SK-N-SH (cell line): ENCODE measurements at regions not wholly inside any gene's neighbourhood (a gene's known extent, or its start where the extent isn't known, plus 50 kb on each side); places are given as distances from the start of the nearest gene placed in this dataset.

Experiments used
- CTCF ChIA-PET: fragments of 300-600, 350-600 bp; formaldehyde crosslinking; extraction: SDS; loops from one replicate; lab custom pipeline; 2021; lab: Yijun Ruan, JAX
- POLR2A ChIA-PET: fragments of 350-600 bp; sonication (Branson Sonifier 250); formaldehyde crosslinking; extraction: SDS; loops from one replicate; lab custom pipeline; 2020; ENCODE audit warnings: antibody characterized with exemption, inconsistent platforms; lab: Yijun Ruan, JAX
- DNase-seq: peaks from one replicate; pipeline ENCODE4 v3.0.0; 2012
- H2AFZ ChIP-seq: fragments of 200-600 bp; sonication (generic); 2 replicates; pipeline ENCODE4 v1.8.1; 2016; ENCODE audit warnings: antibody characterized with exemption, mild to moderate bottlenecking, low read depth
- H3F3A ChIP-seq: fragments of 200-600 bp; sonication (generic); replicated peaks from 2 replicates; pipeline ENCODE3; 2016; ENCODE audit warnings: antibody characterized with exemption, mild to moderate bottlenecking; ENCODE audit not compliant: insufficient read depth
- H3K27ac ChIP-seq, 2 experiments: fragments of 200-500 bp in 1 of 2; fragments of 200-600 bp in 1 of 2; sonication (Bioruptor generic) in 1 of 2; sonication (generic), shearing (Covaris generic) in 1 of 2; 2 replicates each; pipeline versions ENCODE4 v1.5.1 to v1.6.1; 2014 to 2016; ENCODE audit warnings: low read depth in 2 of 2, inconsistent platforms in 1 of 2, low read length in 1 of 2, mild to moderate bottlenecking in 1 of 2, mixed read lengths in 1 of 2
- H3K27me3 ChIP-seq: fragments of 200-600 bp; sonication (generic), shearing (Covaris generic); 2 replicates; pipeline ENCODE4 v1.6.1; 2016; ENCODE audit warnings: mixed run types; ENCODE audit not compliant: insufficient read depth
- H3K36me3 ChIP-seq, 2 experiments: fragments of 200-500 bp in 1 of 2; fragments of 200-600 bp in 1 of 2; sonication (Bioruptor generic) in 1 of 2; sonication (generic) in 1 of 2; replicated peaks in 1 of 2; 2 replicates each; pipeline versions ENCODE3 to v1.5.1; 2014 to 2016; ENCODE audit warnings: low read length in 1 of 2, mild to moderate bottlenecking in 1 of 2; ENCODE audit not compliant: insufficient read depth in 2 of 2, control insufficient read depth in 1 of 2
- H3K4me1 ChIP-seq, 2 experiments: fragments of 200-500 bp in 1 of 2; fragments of 200-600 bp in 1 of 2; sonication (Bioruptor generic) in 1 of 2; sonication (generic), shearing (Covaris generic) in 1 of 2; 2 replicates each; pipeline versions ENCODE4 v1.5.1 to v1.6.1; 2014 to 2016; ENCODE audit warnings: low read depth in 1 of 2, low read length in 1 of 2, mixed run types in 1 of 2; ENCODE audit not compliant: insufficient read depth in 2 of 2, control insufficient read depth in 1 of 2
- H3K4me2 ChIP-seq: fragments of 200-600 bp; sonication (generic), shearing (Covaris generic); 2 replicates; pipeline ENCODE4 v1.6.1; 2017; ENCODE audit warnings: mixed run types
- H3K4me3 ChIP-seq, 2 experiments: fragments of 200-500 bp in 1 of 2; fragments of 200-600 bp in 1 of 2; sonication (Bioruptor generic) in 1 of 2; sonication (generic), shearing (Covaris generic) in 1 of 2; 2 replicates each; pipeline versions ENCODE4 v1.5.1 to v1.8.1; 2014 to 2016; ENCODE audit warnings: low read depth in 2 of 2, inconsistent platforms in 1 of 2, low read length in 1 of 2, mild to moderate bottlenecking in 1 of 2, mixed read lengths in 1 of 2, moderate library complexity in 1 of 2
- H3K79me2 ChIP-seq: fragments of 200-600 bp; sonication (generic); 2 replicates; pipeline ENCODE4 v1.8.1; 2017; ENCODE audit warnings: mild to moderate bottlenecking; ENCODE audit not compliant: insufficient read depth
- H3K9ac ChIP-seq: fragments of 200-600 bp; sonication (generic); 2 replicates; pipeline ENCODE4 v1.6.1; 2017; ENCODE audit warnings: mixed run types
- H3K9me2 ChIP-seq: fragments of 200-600 bp; sonication (generic); 2 replicates; pipeline ENCODE4 v1.6.1; 2017; ENCODE audit warnings: mixed run types
- H3K9me3 ChIP-seq: fragments of 200-600 bp; sonication (generic); 2 replicates; pipeline ENCODE4 v1.6.1; 2017; ENCODE audit warnings: mixed run types, mild to moderate bottlenecking, moderate library complexity
- H4K20me1 ChIP-seq: fragments of 200-600 bp; sonication (generic); 2 replicates; pipeline ENCODE4 v1.6.1; 2017; ENCODE audit warnings: mild to moderate bottlenecking, mixed run types; ENCODE audit not compliant: insufficient read depth
- CTCF ChIP-seq: fragments of 200-600 bp; sonication (generic); IDR thresholded peaks from 2 replicates; pipeline ENCODE4 v1.6.1; 2017; ENCODE audit warnings: antibody characterized with exemption, mild to moderate bottlenecking, moderate library complexity
- ELF1 ChIP-seq: IDR thresholded peaks from 2 replicates; pipeline ENCODE4 v1.4.0; 2012
- EZH2phosphoT487 ChIP-seq: fragments of 200-600 bp; sonication (generic); IDR thresholded peaks from 2 replicates; pipeline ENCODE4 v1.6.1; 2017; ENCODE audit warnings: low read depth, mixed run types, mild to moderate bottlenecking, antibody characterized with exemption, moderate library complexity, borderline replicate concordance
- FOSL2 ChIP-seq: IDR thresholded peaks from 2 replicates; pipeline ENCODE4 v1.4.0; 2012; ENCODE audit warnings: low read depth, mild to moderate bottlenecking, moderate library complexity, borderline replicate concordance
- IRF3 ChIP-seq: fragments of 150-350 bp; IDR thresholded peaks from 2 replicates; pipeline ENCODE4 v1.6.1; 2016; ENCODE audit warnings: mild to moderate bottlenecking, low read depth, low read length
- MXI1 ChIP-seq: IDR thresholded peaks from 2 replicates; pipeline ENCODE4 v1.6.1; 2012; ENCODE audit warnings: mild to moderate bottlenecking, low read depth, low read length, improper control_type of control experiment
- NFIC ChIP-seq: IDR thresholded peaks from 2 replicates; pipeline ENCODE4 v1.4.0; 2012; ENCODE audit warnings: borderline replicate concordance
- REST ChIP-seq: IDR thresholded peaks from 2 replicates; pipeline ENCODE4 v1.6.1; 2012; ENCODE audit warnings: mild to moderate bottlenecking, low read depth, low read length, moderate library complexity
- RXRA ChIP-seq: IDR thresholded peaks from 2 replicates; pipeline ENCODE4 v1.4.0; 2012; ENCODE audit warnings: low read depth, mild to moderate bottlenecking, borderline replicate concordance
- SIN3A ChIP-seq: IDR thresholded peaks from 2 replicates; pipeline ENCODE4 v1.6.1; 2012; ENCODE audit warnings: low read depth, mild to moderate bottlenecking, low read length, moderate library complexity, borderline replicate concordance
- TEAD4 ChIP-seq: IDR thresholded peaks from 2 replicates; pipeline ENCODE4 v1.4.0; 2012; ENCODE audit warnings: mild to moderate bottlenecking, borderline replicate concordance; ENCODE audit not compliant: insufficient read depth
- USF1 ChIP-seq: IDR thresholded peaks from 2 replicates; pipeline ENCODE4 v1.4.0; 2012; ENCODE audit warnings: low read depth, borderline replicate concordance
- YY1 ChIP-seq: IDR thresholded peaks from 2 replicates; pipeline ENCODE4 v1.4.0; 2012; ENCODE audit warnings: low read depth, mild to moderate bottlenecking
- ZBTB33 ChIP-seq: IDR thresholded peaks from 2 replicates; pipeline ENCODE4 v1.4.0; 2012; ENCODE audit warnings: low read depth, borderline replicate concordance
- WGBS: methylation state at CpG from one replicate; pipeline ENCODE4 v1.1.6; 2017; ENCODE audit warnings: low lambda C conversion rate; 5-methylcytosine and 5-hydroxymethylcytosine counted together

- POLR2A ChIA-PET = no interaction called here
- Histone ChIP-seq H2AFZ (no peak overlapping the region), H3K9ac (no peak overlapping the region), H3K27me3 (no peaks in the 10 kb centered on the region), H3K79me2 (peaks cover 47% of the 10 kb centered on the region), H3K36me3 (peaks cover 0 to 7% of the 10 kb centered on the region in 2 experiments), H4K20me1 (peaks cover 15% of the 10 kb centered on the region), H3K4me2 (no peak overlapping the region), H3K27ac (no peak overlapping the region), H3F3A (peaks cover 3% of the 10 kb centered on the region), H3K4me3 (no peak overlapping the region), H3K4me1 (peaks cover 5 to 28% of the 10 kb centered on the region in 2 experiments; a peak in 3 of 4 replicates), H3K9me3 (peaks cover 5% of the 10 kb centered on the region; the same call in 1 of the 2 replicates), H3K9me2 (no peaks in the 10 kb centered on the region)
- no peak for DNase-seq
- TF ChIP-seq ELF1 = no peak
- TF ChIP-seq MXI1 = no peak
- TF ChIP-seq RXRA = no peak
- TF ChIP-seq YY1 = no peak
- no peak for TF ChIP-seq EZH2phosphoT487
- no peak for TF ChIP-seq IRF3
- no peak for TF ChIP-seq TEAD4
- no peak for TF ChIP-seq CTCF
- no peak for TF ChIP-seq SIN3A
- TF ChIP-seq NFIC = no peak
- no peak for TF ChIP-seq USF1
- TF ChIP-seq FOSL2 = no peak
- CTCF ChIA-PET = interaction anchor here (1.0 to 11.6 kb wide), 6 partner anchors 11 to 104 kb away, joined by 3 to 105 read pairs (median 5); no protein-coding TSS in a partner anchor
- 93% methylated on average over 6 of the region's 6 CpGs for WGBS
These were observed 266.4 kb upstream of the KLF14 start for GRCh38 chr7:131000389-131000788.

- Histone ChIP-seq H3K4me1 (peaks cover 5 to 23% of the 10 kb centered on the region in 2 experiments; a peak in 3 of 4 replicates), H4K20me1 (peaks cover 10% of the 10 kb centered on the region), H3K27me3 (no peaks in the 10 kb centered on the region), H3K79me2 (peaks cover 48% of the 10 kb centered on the region), H3K4me2 (no peak overlapping the region), H3K9me3 (peaks cover 5% of the 10 kb centered on the region; the same call in 1 of the 2 replicates), H3K9ac (no peak overlapping the region), H2AFZ (no peak overlapping the region), H3K36me3 (peaks cover 0 to 7% of the 10 kb centered on the region in 2 experiments), H3K4me3 (no peak overlapping the region), H3K27ac (no peak overlapping the region), H3F3A (peaks cover 3% of the 10 kb centered on the region), H3K9me2 (no peaks in the 10 kb centered on the region)
- no peak for DNase-seq
- POLR2A ChIA-PET = no interaction called here
- WGBS = 71% methylated on average over 2 of the region's 2 CpGs
- CTCF ChIA-PET = interaction anchor here (1.1 to 11.6 kb wide), 4 partner anchors 19 to 105 kb away, joined by 4 to 105 read pairs (median 19); no protein-coding TSS in a partner anchor
- no peak for TF ChIP-seq CTCF
- no peak for TF ChIP-seq ZBTB33
- TF ChIP-seq RXRA = no peak
- no peak for TF ChIP-seq REST
These were observed 266.9 kb upstream of the KLF14 start for GRCh38 chr7:131000873-131001272.
